ENCODE measurements at regions not wholly inside any gene's neighbourhood (a gene's known extent, or its start where the extent isn't known, plus 50 kb on each side); places are given as distances from the start of the nearest gene placed in this dataset.
"Not testable (repeated sequence)": the region's sequence is repeated elsewhere in the genome, so short reads cannot be mapped to it uniquely, and the experiment has no call there.

GRCh38 chr7:94154182-94154581, 150.0 kb upstream of the BET1 start:
- in situ Hi-C loops (cut with MboI; ENCODE audit: low sequenced_read_pairs, unreplicated experiment), result no loop called here
- TF ChIP-seq CTCF (IDR thresholded peaks at IDR 0.05; ENCODE audit: borderline replicate concordance, control extremely low read depth, extremely low read depth, insufficient read depth, missing control alignments), result no peak
- no peak for DNase-seq (ENCODE audit: low spot score)

GRCh38 chr7:94154858-94155257, 150.7 kb upstream of the BET1 start:
- TF ChIP-seq CTCF (IDR thresholded peaks at IDR 0.05; ENCODE audit: borderline replicate concordance, control extremely low read depth, extremely low read depth, insufficient read depth, missing control alignments), result peak; percentile 29
- in situ Hi-C loops (cut with MboI; ENCODE audit: low sequenced_read_pairs, unreplicated experiment), result no loop called here
- no peak for DNase-seq (ENCODE audit: low spot score)

GRCh38 chr7:94157659-94158306, 153.6 kb upstream of the BET1 start:
- in situ Hi-C loops (cut with MboI; ENCODE audit: low sequenced_read_pairs, unreplicated experiment); DNase-seq (ENCODE audit: low spot score): not testable (repeated sequence)

GRCh38 chr7:94160719-94161435, 156.7 kb upstream of the BET1 start:
- DNase-seq (ENCODE audit: low spot score), result peak; percentile 17
- no peak for TF ChIP-seq CTCF (IDR thresholded peaks at IDR 0.05; ENCODE audit: borderline replicate concordance, control extremely low read depth, extremely low read depth, insufficient read depth, missing control alignments)
- in situ Hi-C loops (cut with MboI; ENCODE audit: low sequenced_read_pairs, unreplicated experiment), result no loop called here

GRCh38 chr7:94161476-94161875, 157.3 kb upstream of the BET1 start:
- no peak for TF ChIP-seq CTCF (IDR thresholded peaks at IDR 0.05; ENCODE audit: borderline replicate concordance, control extremely low read depth, extremely low read depth, insufficient read depth, missing control alignments)
- DNase-seq (ENCODE audit: low spot score), result no peak
- in situ Hi-C loops (cut with MboI; ENCODE audit: low sequenced_read_pairs, unreplicated experiment), result no loop called here

- TF ChIP-seq CTCF (IDR thresholded peaks at IDR 0.05; ENCODE audit: borderline replicate concordance, control extremely low read depth, extremely low read depth, insufficient read depth, missing control alignments), result no peak
- no peak for DNase-seq (ENCODE audit: low spot score)
- in situ Hi-C loops (cut with MboI; ENCODE audit: low sequenced_read_pairs, unreplicated experiment), result no loop called here
Observed at GRCh38 chr7:94169682-94170081, 165.5 kb upstream of the BET1 start.

- no peak for TF ChIP-seq CTCF (IDR thresholded peaks at IDR 0.05; ENCODE audit: borderline replicate concordance, control extremely low read depth, extremely low read depth, insufficient read depth, missing control alignments)
- in situ Hi-C loops (cut with MboI; ENCODE audit: low sequenced_read_pairs, unreplicated experiment), result no loop called here
- peak; percentile 7 for DNase-seq (ENCODE audit: low spot score)
Observed at GRCh38 chr7:94170836-94171235, 166.7 kb upstream of the BET1 start.

Measured in GM13976 (cell line).